ENCODE measurements at regions not wholly inside any gene's neighbourhood (a gene's known extent, or its start where the extent isn't known, plus 50 kb on each side); places are given as distances from the start of the nearest gene placed in this dataset.

- DNase-seq (ENCODE audit: low read depth) = no peak
Measured at GRCh38 chr20:20827992-20828597, 115.7 kb upstream of the RALGAPA2 start.

GRCh38 chr20:20824924-20825584 lies 112.6 kb upstream of the RALGAPA2 start:
- DNase-seq (ENCODE audit: low read depth) = peak; percentile 14

- no peak for DNase-seq (ENCODE audit: low read depth)
Measured at GRCh38 chr20:20823476-20823881, 111.0 kb upstream of the RALGAPA2 start.

DNA sequence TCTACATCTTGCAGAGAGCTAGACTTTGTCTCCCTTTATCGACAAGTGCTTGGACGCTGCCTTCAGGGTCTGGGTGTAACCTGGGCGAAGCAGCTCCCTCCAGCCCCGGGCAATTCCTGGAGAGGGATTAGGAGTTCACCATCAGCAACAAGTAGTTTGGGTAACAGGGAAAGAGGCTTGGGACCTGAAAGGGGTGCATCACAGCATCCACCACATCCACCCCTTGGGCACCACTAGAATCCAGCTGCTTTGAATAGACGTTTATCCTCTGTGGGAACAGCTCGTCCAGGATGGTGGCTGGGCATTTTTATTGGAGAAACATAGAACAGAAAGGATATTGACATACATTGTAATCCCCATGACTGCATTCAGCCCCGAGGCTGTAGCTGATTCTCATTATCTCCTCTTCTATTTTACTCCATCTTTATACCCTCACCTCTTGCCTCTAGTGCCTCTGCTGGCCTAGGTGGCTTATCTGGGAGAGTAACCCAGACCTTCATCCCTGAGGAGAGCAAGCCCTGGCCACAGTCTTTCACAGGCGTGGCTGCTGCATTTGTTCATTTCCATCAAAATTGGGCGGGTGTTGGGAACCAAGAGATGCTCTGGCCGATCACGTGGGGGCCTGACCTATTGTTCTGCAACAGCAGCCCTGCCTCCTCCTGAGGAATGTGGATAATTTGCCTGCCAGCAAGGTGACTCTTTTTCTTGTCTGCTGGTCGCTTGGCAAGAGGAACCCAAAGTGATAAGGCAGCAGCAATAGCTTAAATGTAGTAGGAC lies 109.2 kb upstream of the RALGAPA2 start:
- no peak for DNase-seq (ENCODE audit: low read depth)

GRCh38 chr20:20820785-20821483 lies 108.5 kb upstream of the RALGAPA2 start:
- no peak for DNase-seq (ENCODE audit: low read depth)

DNA sequence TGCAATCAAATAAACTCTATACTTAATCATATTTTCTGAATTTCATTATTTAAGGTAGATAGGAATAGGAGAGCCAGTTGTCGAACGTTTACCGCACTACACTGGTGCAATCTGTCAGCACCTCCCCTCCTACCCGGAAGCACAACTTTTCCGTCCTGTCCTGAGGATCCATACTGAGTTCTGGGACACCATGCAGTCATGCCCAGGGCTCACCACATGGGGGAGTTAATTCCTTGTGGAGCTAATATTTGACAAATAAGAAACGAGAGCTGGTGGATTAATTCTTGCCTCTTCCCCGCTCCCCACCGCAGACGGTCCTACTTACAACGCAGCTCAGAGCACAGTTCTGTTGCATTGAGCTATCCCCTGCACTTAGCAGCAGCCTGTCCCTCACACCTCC lies 107.7 kb upstream of the RALGAPA2 start:
- DNase-seq (ENCODE audit: low read depth) = no peak

DNA sequence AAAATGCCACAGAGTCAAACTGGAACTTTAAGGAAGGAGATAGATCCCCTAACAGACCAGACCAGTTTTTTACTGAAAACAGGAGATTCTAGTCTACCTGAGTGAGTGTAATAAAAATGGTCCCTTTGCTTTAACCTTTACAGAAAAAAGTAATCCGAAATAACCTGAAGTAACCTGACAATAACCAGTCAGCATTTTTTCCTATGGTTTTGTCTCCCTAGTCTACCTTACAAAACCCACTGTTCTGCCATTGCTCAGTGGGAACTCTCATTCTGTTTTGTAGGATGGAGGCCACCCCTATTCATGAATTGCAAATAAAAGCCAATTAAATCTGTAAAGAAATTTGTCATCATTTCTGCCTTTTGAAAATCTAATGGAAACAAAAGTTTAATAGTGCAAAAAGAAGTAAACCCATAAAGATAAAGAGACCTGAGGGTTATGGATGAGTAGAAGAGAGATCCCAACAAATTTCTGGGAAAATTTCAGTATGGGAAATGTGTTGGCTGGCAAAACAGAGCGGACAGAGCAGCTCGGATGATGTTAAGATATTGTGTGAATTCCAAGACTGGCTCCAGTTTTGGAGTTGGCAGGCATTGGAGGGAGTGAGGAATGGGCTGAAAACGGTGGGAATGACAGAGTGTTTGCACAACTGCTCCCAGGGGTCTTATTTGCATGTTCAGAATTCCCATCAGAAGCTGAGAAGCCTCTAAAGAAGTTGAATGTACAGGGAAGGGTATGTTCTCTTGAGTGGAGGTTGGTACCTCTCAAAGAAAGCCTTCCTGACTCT lies 104.7 kb upstream of the RALGAPA2 start:
- DNase-seq (ENCODE audit: low read depth) = no peak

DNA sequence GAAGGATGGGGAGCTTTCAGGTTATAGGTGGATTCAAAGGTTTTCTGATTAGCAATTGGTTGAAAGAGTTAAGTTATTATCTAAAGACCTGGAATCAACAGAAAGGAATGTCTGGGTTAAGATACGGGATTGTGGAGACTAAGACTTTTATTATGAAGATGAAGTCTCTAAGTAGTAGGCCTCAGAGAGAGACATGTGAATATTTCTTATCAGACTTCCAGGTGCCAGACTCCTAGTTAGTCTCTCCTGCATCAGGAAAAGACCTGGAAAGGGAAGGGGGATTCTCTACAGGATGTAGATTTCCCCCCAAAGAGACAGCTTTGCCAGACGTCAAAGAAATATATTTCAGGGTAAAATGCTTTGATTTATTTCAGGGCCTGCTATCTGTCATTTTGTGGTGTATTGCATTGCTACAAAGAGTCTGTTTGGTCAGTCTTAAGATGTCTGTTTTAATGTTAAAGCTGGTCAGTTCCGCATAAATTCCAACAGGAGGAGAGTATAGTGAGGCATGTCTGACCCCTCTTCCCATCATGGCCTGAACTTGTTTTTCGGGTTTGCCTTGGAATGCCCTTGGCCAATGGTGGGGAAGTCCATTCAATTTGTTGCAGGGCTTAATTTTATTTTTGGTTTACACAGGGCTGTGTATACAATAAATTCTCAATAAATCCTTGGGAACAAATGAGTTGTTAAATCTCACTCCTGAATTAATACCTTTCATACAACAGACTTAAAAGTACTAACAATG lies 103.4 kb upstream of the RALGAPA2 start:
- no peak for DNase-seq (ENCODE audit: low read depth)

DNA sequence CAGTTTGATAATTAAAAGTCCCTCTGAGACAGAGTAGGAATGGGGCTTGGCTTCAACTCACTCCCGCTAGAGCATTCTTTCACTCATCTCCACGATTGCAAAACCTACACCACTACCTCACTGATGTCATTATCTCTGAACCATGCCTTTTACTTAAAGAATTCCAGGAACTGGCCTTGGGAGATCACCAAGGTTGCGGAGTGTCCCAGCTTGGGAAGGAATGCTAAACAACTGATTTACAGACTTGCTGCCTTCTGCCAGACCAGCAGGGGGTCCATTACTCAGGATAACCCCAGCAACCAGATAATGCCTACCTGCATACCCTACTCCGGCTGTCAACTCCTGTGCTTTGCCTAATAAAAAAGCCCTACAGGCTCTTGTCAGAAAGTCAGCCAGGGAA lies 102.2 kb upstream of the RALGAPA2 start:
- no peak for DNase-seq (ENCODE audit: low read depth)

DNA sequence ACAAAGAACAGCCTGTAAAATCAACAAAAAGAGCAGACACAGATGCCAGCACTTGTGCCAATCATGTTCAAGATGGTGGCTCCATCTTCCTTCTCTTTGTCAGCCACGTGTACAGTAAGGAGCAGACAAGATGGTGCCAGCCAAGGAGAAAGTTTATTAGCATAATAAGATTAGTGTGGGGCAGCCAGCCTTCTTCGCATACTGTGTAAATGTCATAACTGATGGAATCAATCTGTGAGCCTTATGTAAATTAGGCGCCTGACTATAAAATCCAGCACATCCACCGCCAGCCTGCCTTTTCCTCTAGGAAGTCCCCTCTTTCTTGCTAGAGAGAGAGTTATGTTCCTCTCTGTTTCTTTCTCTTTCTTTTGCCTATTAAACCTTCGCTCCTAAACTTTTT lies 99.7 kb upstream of the RALGAPA2 start:
- DNase-seq (ENCODE audit: low read depth) = no peak

DNA sequence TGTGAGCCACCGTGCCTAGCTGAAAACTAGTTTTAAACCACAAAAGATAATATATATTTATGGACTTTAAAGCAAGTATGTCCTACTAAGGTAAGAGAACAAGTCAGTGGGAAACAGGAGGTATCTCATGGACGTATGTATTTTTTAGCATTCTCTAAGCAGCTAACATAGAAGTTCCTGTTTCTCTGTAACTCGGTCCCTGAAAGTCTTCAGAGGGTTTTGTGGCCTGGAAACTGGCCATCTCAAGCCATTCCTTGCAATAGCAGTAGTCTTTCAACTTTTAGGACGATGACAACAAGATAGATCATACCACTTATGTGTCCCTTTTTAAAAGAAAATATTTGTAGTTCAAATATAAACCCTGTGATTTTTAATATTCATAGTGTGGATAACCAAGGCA lies 95.6 kb upstream of the RALGAPA2 start:
- DNase-seq (ENCODE audit: low read depth) = no peak

- no peak for DNase-seq (ENCODE audit: low read depth)
Measured at GRCh38 chr20:20806121-20807095, 94.0 kb upstream of the RALGAPA2 start.

DNA sequence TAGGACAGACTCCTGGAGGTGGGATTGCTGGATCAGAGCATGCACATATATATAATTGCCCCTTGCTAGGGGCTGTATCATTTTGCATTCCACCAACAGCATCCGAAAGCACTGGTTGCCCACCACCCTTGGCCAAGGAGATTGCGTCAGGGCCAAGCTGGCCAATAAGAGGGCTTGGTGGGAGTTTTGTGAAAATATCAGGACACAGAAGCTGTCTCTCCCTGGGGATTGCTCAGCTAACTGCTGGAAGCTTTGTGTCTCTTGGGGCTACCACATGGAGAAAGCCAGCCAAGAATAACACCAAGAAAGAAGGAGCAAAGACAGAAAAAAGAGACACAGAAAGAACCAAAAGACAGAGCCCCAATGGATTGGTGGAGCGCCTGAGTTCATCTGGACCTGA lies 90.6 kb upstream of the RALGAPA2 start:
- no peak for DNase-seq (ENCODE audit: low read depth)

- DNase-seq (ENCODE audit: low read depth) = no peak
Measured at GRCh38 chr20:20802328-20802727, 89.9 kb upstream of the RALGAPA2 start.

GRCh38 chr20:20799716-20800312 lies 87.4 kb upstream of the RALGAPA2 start:
- no peak for DNase-seq (ENCODE audit: low read depth)

DNA sequence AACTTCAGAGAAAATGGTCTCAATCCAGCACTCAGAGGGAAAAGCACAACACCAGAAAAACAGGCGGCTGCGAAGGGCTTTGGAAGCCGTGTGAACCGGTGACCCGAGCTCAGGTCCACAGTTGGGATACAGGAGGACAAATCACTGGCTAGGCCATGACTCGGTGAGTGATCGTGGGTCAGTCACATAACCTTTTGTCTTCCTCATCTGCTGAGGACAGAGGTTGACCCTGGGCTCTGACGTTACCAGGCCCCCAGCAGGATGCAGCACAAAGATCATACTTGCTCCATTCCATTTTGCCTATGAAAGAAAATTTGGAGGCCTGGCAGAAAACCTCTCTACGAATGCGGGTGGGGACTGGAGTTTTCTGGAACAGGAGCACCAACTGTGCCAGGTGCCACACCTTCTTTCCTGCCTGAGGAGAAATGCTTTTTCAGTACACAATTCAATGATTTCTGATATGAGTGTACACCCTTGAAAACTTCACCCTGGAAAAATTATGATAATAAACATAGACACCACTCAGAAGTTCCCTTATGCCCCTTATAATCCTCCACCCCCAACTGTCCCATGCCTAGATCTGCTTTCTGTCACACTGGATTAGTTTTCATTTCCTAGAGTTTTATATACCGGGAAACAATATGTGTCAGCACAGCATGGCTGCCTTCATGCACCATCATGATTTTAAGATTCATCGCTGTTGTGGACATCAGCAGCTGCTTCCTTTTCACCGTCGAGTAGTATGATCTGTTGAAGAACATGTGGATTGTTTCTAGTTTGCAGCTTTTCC lies 85.3 kb upstream of the RALGAPA2 start:
- DNase-seq (ENCODE audit: low read depth) = no peak

DNA sequence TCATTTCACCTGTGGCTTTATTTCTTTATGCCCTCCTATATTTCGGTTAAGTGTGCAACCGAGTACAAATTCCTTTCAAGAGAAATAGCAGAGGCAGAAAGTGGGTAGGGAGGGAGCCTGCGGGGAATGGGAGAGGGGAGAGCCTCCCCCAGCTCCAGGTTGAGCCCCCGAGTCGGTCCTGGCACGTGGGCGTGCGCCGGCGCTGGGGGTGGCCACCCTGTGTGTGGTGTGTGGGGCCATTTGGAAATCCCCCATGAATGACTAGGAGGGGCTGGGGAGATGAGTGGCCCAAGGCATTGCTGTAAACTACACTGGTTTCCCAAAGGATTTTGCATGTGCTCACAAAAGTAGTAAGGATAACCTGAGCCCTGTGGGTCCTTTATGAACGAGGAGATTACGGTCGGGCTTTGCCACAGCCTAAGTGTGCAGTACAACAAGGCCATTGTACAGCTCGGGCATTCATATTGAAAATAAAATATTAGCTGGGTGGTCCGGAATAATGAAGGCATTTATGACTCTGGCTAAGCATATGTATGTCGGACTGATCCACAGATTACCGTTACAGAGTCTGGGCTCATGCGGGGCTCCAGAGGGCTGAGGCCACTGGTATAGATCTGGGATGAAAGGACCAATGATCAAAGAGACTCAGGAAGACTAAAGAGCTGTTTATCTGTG lies 84.5 kb upstream of the RALGAPA2 start:
- no peak for DNase-seq (ENCODE audit: low read depth)

DNA sequence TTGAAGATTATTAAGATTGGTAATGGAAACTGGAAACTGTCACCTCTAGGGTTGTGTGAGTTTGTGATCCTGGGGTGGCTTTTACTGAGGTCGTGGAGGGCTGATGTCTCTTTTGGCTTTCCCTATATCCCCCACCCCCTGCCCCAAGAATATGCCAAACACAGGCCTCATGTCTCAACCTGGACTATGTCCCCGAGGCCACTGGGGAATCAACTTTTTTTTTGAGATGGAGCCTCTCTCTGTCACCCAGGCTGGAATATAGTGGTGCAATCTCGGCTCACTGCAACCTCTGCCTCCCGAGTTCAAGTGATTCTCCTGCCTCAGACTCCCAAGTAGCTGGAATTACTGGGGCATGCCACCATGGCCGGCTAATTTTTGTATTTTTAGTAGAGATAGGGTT lies 83.3 kb upstream of the RALGAPA2 start:
- no peak for DNase-seq (ENCODE audit: low read depth)

All from HS-27A (cell line).